Stomach (tissue), 8 donors: ENCODE measurements at regions not wholly inside any gene's neighbourhood (a gene's known extent, or its start where the extent isn't known, plus 50 kb on each side); places are given as distances from the start of the nearest gene placed in this dataset.
A peak's percentile ranks its signal among the peaks of the same experiment; 100 is the strongest.
"Not testable (repeated sequence)": the region's sequence is repeated elsewhere in the genome, so short reads cannot be mapped to it uniquely, and the experiment has no call there.

Source experiments
- DNase-seq, 2 donors: peaks; one replicate each; pipeline versions ENCODE4 v3.0.0 to v3.0.0-alpha.2; 2013 to 2019
- H3K27ac ChIP-seq, 5 donors: fragments of 200-600 bp in 4 of 5; sonication (generic) in 4 of 5; one replicate each; pipeline ENCODE4 v1.5.1; 2013 to 2019; ENCODE audit warnings: mild to moderate bottlenecking in 1 of 5, moderate library complexity in 1 of 5
- H3K27me3 ChIP-seq, 3 donors: fragments of 200-600 bp; sonication (generic); one replicate each; pipeline ENCODE4 v1.5.1; 2017 to 2019; ENCODE audit warnings: mixed run types in 1 of 3
- H3K36me3 ChIP-seq, 4 donors: fragments of 200-600 bp; sonication (generic); 1 replicate in 3 of 4; 2 replicates in 1 of 4; pipeline ENCODE4 v1.5.1; 2016 to 2019
- H3K4me1 ChIP-seq, 4 donors: fragments of 200-600 bp; sonication (generic); one replicate each; pipeline ENCODE4 v1.5.1; 2016 to 2019
- H3K4me3 ChIP-seq, 4 donors: fragments of 200-600 bp; sonication (generic) in 3 of 4; one replicate each; pipeline ENCODE4 v1.5.1; 2016 to 2019; ENCODE audit warnings: mild to moderate bottlenecking in 1 of 4
- H3K9me3 ChIP-seq, 4 donors: fragments of 200-600 bp; sonication (generic); one replicate each; pipeline ENCODE4 v1.5.1; 2016 to 2019
- CTCF ChIP-seq, 7 experiments: fragments of 450-650 bp in 4 of 7; fragments of 200-600 bp in 3 of 7; sonication (generic) in 3 of 7; IDR thresholded peaks; one replicate each; pipeline ENCODE4 v1.5.1; 2016 to 2019; ENCODE audit warnings: antibody characterized with exemption in 7 of 7, control low read depth in 2 of 7, mild to moderate bottlenecking in 1 of 7
- EP300 ChIP-seq: sonication (generic); formaldehyde crosslinking; IDR thresholded peaks from one replicate; pipeline ENCODE4 v1.6.1; 2017; ENCODE audit warnings: antibody characterized with exemption
- POLR2A ChIP-seq, 4 donors: fragments of 450-650 bp; IDR thresholded peaks; one replicate each; pipeline ENCODE4 v1.6.1; 2016; ENCODE audit warnings: antibody characterized with exemption in 4 of 4, control low read depth in 2 of 4, mild to moderate bottlenecking in 1 of 4, moderate library complexity in 1 of 4
- POLR2AphosphoS5 ChIP-seq, 3 donors: sonication (generic); formaldehyde crosslinking; IDR thresholded peaks; one replicate each; pipeline ENCODE4 v1.6.1; 2016; ENCODE audit warnings: antibody characterized with exemption in 3 of 3
- WGBS, 5 donors: extraction: QIAGEN DNeasy Blood & Tissue Kit in 3 of 5; methylation state at CpG; one replicate each; pipeline versions ENCODE4 v1.1.5 to v1.1.7; 2013 to 2018; 5-methylcytosine and 5-hydroxymethylcytosine counted together
- intact Hi-C: fragments of 100-400 bp; cut with DNase I; formaldehyde crosslinking; loops from one replicate; pipeline ENCODE4 v1.15.1; 2023; ENCODE audit warnings: low total_unique reads
- donor health status: healthy with polysubstance abuse.
- donor health status: Bipolar disorder and iron deficiency.
- donor health status: healthy.

GRCh38 chr22:25410849-25411248, 153.6 kb upstream of the GRK3 start:
- no peak for DNase-seq
- Histone ChIP-seq H3K27ac (no peak overlapping the region), H3K4me3 (no peak overlapping the region), H3K36me3 (no peaks in the 10 kb centered on the region), H3K4me1 (peaks cover 1 to 6% (median 2%) of the 10 kb centered on the region in 4 donors), H3K9me3 (peaks cover 0 to 10% (median 6%) of the 10 kb centered on the region in 4 donors), H3K27me3 (no peaks in the 10 kb centered on the region)
- intact Hi-C loops = no loop called here
- TF ChIP-seq CTCF (IDR thresholded peaks at IDR 0.05) (no peak), POLR2A (IDR thresholded peaks at IDR 0.05) (no peak), POLR2AphosphoS5 (IDR thresholded peaks at IDR 0.05) (no peak), EP300 (no peak)
- 72 to 79% (median 76%) methylated on average over 4 of the region's 4 CpGs for WGBS, 5 donors

DNA sequence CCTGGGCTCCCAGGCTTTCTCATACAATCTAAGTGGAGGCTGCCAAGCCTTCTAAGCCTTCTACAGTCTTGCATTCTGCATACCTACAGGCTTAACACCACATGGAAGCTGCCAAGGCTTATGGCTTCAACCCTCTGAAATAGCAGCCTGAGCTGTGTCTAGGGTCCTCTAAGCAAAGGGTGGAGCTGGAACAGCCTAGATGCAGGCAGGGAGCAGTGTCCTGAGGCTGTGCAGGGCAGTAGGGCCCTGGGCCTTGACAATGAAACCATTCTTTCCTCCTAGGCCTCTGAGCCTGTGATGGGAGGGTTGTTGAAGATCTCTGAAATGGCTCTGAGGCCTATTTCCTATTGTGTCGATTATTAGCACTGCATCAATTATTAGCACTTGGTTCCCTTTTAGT, 150.9 kb upstream of the GRK3 start:
- H3K4me3 ChIP-seq = no peak overlapping the region
- TF ChIP-seq CTCF (IDR thresholded peaks at IDR 0.05) = no peak
- no peak for TF ChIP-seq EP300
- TF ChIP-seq POLR2AphosphoS5 (IDR thresholded peaks at IDR 0.05) = no peak
- no peak for TF ChIP-seq POLR2A (IDR thresholded peaks at IDR 0.05)
- H3K9me3 ChIP-seq = peaks cover 0 to 10% (median 6%) of the 10 kb centered on the region in 4 donors
- no peaks in the 10 kb centered on the region for H3K4me1 ChIP-seq
- H3K27ac ChIP-seq = no peak overlapping the region
- intact Hi-C loops = no loop called here
- H3K27me3 ChIP-seq = peaks cover 0 to 14% (median 0%) of the 10 kb centered on the region in 3 donors
- DNase-seq = no peak
- H3K36me3 ChIP-seq = no peaks in the 10 kb centered on the region
- 85 to 100% (median 95%) methylated on average over 1 of the region's 1 CpG for WGBS, 5 donors

GRCh38 chr22:25415731-25416130, 148.7 kb upstream of the GRK3 start:
- intact Hi-C loops, DNase-seq, H3K9me3 ChIP-seq, H3K36me3 ChIP-seq, H3K27ac ChIP-seq, H3K4me3 ChIP-seq: not testable (repeated sequence)
- H3K27me3 ChIP-seq = peaks cover 4 to 35% (median 17%) of the 10 kb centered on the region in 3 donors
- H3K4me1 ChIP-seq = peaks cover 13 to 19% (median 16%) of the 10 kb centered on the region in 4 donors
- WGBS, 5 donors = 56 to 70% (median 67%) methylated on average over 4 of the region's 4 CpGs

DNA sequence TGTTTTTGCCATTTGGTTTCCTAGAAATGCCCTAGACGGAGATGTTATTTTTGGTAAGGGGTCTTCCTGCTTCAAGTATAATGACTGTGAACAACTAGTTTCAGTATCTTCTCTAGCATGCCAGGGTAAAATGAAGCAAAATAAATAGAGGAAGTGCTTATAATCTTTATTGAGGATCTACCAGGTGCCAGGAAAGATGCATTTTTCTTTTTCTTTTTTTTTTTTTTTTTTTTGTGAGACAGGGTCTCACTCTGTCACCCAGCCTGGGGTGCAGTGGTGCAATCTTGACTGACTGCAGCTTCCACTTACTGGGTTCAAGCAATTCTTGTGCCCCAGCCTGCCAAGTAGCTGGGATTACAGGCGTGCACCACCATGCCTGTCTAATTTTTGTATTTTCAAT, 146.6 kb upstream of the GRK3 start:
- Histone ChIP-seq H3K27me3 (peaks cover 13 to 56% (median 38%) of the 10 kb centered on the region in 3 donors), H3K4me1 (peaks cover 21 to 32% (median 28%) of the 10 kb centered on the region in 4 donors)
- H3K4me3 ChIP-seq, H3K27ac ChIP-seq, H3K36me3 ChIP-seq, intact Hi-C loops, DNase-seq, H3K9me3 ChIP-seq: not testable (repeated sequence)
- 44 to 96% (median 92%) methylated on average over 2 of the region's 2 CpGs for WGBS, 5 donors

GRCh38 chr22:25419247-25420113, 145.0 kb upstream of the GRK3 start:
- peak overlapping the region in 1 of 5 donors; percentile 14 for H3K27ac ChIP-seq
- WGBS, 5 donors = 6 to 19% (median 8%) methylated on average over 25 of the region's 25 CpGs
- peak overlapping the region in 3 of 4 donors; percentile 11 to 53 (median 19) for H3K4me3 ChIP-seq
- TF ChIP-seq CTCF (IDR thresholded peaks at IDR 0.05) (no peak), POLR2A (IDR thresholded peaks at IDR 0.05) (no peak)
- no peaks in the 10 kb centered on the region for H3K9me3 ChIP-seq
- peaks cover 13 to 72% (median 41%) of the 10 kb centered on the region in 3 donors for H3K27me3 ChIP-seq
- peaks cover 21 to 32% (median 28%) of the 10 kb centered on the region in 4 donors for H3K4me1 ChIP-seq
- no peaks in the 10 kb centered on the region for H3K36me3 ChIP-seq
- intact Hi-C loops = no loop called here
- peak in 1 of 2 donors; percentile 70 for DNase-seq

- H3K9me3 ChIP-seq, H3K36me3 ChIP-seq, intact Hi-C loops, H3K27ac ChIP-seq, DNase-seq: not testable (repeated sequence)
- Histone ChIP-seq H3K27me3 (peaks cover 13 to 78% (median 46%) of the 10 kb centered on the region in 3 donors), H3K4me3 (peak overlapping the region in 2 of 4 donors; percentile 19 to 53), H3K4me1 (peaks cover 21 to 32% (median 28%) of the 10 kb centered on the region in 4 donors)
- WGBS, 5 donors = 15 to 24% (median 20%) methylated on average over 6 of the region's 6 CpGs
Observed at GRCh38 chr22:25420114-25420441, 144.4 kb upstream of the GRK3 start.
